Cardiac fibroblast (primary cell): ENCODE measurements at regions not wholly inside any gene's neighbourhood (a gene's known extent, or its start where the extent isn't known, plus 50 kb on each side); places are given as distances from the start of the nearest gene placed in this dataset.
"Not testable (repeated sequence)": the region's sequence is repeated elsewhere in the genome, so short reads cannot be mapped to it uniquely, and the experiment has no call there.

ENCODE experiments used
- DNase-seq, 2 donors: peaks; one replicate each; pipeline versions ENCODE4 v3.0.0 to v3.0.0-alpha.2; 2010; ENCODE audit warnings: low read depth in 2 of 2
- H3K4me3 ChIP-seq, 2 donors: replicated peaks in 1 of 2; 1 replicate in 1 of 2; 2 replicates in 1 of 2; pipeline ENCODE4 v1.5.1; 2011; ENCODE audit warnings: low read depth in 2 of 2, low read length in 2 of 2, mild to moderate bottlenecking in 2 of 2, moderate library complexity in 1 of 2
- TF ChIP-seq, protein P1 (sequence below): IDR thresholded peaks from one replicate; pipeline ENCODE4 v1.5.1; 2011; ENCODE audit warnings: low read depth, mild to moderate bottlenecking, low read length, inconsistent platforms

DNA sequence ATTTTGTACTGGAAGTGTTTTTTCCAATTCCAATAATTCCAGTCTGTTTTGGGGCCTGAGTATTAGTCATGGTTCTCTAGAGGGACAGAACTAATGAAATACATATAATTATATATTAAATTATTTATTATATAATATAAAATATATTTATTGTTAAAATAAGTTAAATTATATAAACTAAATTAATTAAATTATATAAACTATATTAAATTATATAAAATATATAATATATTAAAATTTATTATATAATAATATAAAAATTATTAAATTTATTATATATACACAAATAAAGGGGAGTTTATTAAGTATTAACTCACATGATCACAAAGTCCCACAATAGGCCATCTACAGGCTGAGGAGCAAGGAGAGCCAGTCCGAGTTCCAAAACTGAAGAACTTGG is 253.4 kb upstream of the NETO1 start:
- DNase-seq = no peak
- TF ChIP-seq, protein P1, sequence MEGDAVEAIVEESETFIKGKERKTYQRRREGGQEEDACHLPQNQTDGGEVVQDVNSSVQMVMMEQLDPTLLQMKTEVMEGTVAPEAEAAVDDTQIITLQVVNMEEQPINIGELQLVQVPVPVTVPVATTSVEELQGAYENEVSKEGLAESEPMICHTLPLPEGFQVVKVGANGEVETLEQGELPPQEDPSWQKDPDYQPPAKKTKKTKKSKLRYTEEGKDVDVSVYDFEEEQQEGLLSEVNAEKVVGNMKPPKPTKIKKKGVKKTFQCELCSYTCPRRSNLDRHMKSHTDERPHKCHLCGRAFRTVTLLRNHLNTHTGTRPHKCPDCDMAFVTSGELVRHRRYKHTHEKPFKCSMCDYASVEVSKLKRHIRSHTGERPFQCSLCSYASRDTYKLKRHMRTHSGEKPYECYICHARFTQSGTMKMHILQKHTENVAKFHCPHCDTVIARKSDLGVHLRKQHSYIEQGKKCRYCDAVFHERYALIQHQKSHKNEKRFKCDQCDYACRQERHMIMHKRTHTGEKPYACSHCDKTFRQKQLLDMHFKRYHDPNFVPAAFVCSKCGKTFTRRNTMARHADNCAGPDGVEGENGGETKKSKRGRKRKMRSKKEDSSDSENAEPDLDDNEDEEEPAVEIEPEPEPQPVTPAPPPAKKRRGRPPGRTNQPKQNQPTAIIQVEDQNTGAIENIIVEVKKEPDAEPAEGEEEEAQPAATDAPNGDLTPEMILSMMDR = no peak

DNA sequence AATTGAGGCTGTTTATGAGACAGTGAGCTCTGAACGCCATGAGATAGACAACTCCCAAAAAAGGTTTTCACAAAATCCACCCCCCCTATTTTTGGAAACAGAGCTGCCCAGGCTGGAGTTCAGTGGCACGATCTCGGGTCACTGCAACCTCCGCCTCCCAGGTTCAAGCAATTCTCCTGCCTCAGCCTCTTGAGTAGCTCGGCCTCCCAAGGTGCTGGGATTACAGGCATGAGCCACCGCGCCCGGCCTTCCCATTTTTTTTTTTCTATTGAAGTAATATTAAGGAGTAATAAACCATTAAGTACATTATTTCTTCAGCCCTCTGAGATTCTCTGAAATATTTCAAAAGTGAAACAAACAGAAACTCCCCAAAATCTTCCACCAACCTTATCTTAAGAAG is 252.8 kb upstream of the NETO1 start:
- no peak for DNase-seq
- TF ChIP-seq, protein P1 = no peak
- H3K4me3 ChIP-seq = no peak overlapping the region

More for the DNA sequence above, 253.4 kb upstream of the NETO1 start:
- no peak overlapping the region for H3K4me3 ChIP-seq

DNA sequence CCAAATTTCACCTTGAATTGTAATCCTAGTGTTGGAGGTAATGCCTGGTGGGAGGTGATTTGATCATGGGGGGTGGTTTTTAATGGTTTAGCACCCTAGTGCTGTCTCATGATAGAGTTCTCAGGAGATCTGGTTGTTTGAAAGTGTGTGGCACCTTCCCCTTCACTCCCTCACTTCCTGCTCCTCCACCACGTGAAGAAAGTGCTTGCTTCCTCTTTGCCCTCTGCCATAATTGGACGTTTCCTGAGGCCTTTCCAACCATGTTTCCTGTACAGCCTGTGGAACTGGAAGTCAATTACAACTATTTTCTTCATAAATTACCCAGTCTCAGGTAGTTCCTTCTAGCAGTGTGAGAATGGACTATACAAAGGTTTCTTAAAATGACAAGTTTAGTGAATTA is 251.8 kb upstream of the NETO1 start:
- TF ChIP-seq, protein P1 = no peak
- no peak for DNase-seq
- H3K4me3 ChIP-seq = no peak overlapping the region

DNA sequence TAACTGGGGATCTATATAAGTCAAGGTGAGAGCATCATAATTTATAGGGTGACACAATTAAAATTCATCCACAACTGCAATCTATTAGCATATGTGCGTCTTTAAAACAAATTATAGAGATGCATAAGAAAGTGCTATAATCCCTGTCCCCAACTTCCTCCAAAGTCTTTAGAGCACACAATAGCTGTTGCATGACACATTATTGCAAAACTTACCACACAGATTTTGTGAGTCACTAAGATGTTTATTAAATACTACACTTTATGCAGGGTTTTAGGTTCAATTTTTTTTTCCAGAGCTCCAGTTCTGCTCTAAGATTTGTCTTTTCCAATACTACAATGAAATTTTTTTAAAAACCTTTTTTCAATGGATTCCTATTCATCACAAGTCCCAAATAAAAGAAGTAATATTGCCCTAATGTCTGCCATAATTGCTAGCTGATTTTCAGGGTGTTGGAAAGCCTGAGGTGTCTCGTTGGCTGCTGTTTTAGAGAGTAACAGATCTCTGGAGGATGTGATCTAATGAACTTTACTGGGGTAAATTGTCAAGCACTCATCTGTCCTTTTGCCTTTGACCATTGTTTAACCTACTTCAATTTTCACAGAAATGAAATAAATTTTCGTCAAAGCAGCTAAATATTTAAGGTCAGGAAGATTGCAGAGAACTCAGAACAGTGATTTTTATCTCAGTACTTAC is 250.5 kb upstream of the NETO1 start:
- no peak overlapping the region for H3K4me3 ChIP-seq
- TF ChIP-seq, protein P1 = no peak
- DNase-seq = peak in 1 of 2 donors; percentile 65

DNA sequence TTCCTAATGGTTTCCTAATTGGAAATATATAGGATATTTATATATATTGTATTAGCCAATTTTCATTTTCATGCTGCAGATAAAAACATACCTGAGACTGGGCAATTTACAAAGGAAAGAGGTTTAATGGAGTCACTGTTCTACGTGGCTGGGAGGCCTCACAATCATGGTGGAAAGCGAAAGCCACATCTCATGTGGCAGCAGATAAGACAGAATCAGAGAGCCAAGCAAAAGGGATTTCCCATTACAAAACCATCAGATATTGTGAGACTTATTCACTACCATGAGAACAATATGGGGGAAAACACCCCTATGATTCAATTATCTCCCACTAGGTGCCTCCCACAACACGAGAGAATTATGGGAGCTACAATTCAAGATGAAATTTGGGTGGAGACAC is 242.5 kb upstream of the NETO1 start:
- H3K4me3 ChIP-seq = no peak overlapping the region
- TF ChIP-seq, protein P1 = no peak
- DNase-seq = no peak

DNA sequence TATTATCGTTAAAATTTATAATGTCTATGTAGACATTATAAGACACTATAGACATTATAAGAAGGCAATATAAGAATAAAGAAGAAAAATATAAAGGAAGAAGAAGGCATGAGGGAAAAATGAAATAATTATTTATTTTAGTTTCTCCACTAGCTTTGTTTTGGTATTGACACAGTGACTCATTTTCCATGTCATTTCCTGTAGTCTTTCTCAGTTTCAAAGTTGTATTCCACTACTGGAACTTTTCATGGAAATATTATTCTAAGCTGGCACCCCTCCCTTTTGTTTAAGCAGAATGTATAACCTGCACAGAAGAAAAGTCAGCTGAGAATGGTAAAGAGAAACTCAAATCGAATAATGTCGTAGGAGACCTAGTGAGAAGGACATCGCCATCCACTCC is 234.2 kb upstream of the NETO1 start:
- no peak overlapping the region for H3K4me3 ChIP-seq
- peak in 1 of 2 donors; percentile 20 for DNase-seq
- TF ChIP-seq, protein P1 = no peak

DNA sequence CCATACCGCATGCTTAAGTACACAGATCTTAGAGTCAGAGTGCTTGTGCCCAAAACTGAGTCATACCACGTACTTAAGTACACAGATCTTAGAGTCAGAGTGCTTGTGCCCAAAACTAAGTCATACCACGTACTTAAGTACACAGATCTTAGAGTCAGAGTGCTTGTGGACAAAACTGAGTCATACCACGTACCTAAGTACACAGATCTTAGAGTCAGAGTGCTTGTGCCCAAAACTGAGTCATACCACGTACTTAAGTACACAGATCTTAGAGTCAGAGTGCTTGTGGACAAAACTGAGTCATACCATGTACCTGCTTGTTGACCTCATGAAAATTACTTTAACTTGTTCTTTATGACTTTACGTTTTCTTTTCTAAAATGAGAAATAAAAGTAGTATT is 233.7 kb upstream of the NETO1 start:
- DNase-seq = peak in 1 of 2 donors; percentile 27

More for the DNA sequence above, 233.7 kb upstream of the NETO1 start:
- H3K4me3 ChIP-seq = not testable (repeated sequence)
